Endothelial cell of umbilical vein (primary cell): ENCODE measurements at regions not wholly inside any gene's neighbourhood (a gene's known extent, or its start where the extent isn't known, plus 50 kb on each side); places are given as distances from the start of the nearest gene placed in this dataset.

Experiments
- BruUV-seq: library from RNA; stranded (reverse); fragments of 400-500 nt; replicated peaks from 2 replicates; lab custom pipeline; 2021; lab: Mats Ljungman, UMichigan
- CTCF ChIA-PET: fragments of 300-600, 350-600 bp; sonication (Branson Sonifier 250); formaldehyde crosslinking; loops from one replicate; lab custom pipeline; 2021; ENCODE audit warnings: antibody characterized with exemption, inconsistent platforms; lab: Charles Lee
- POLR2A ChIA-PET: fragments of 300-600, 350-600 bp; sonication (Branson Sonifier 250); formaldehyde crosslinking; loops from one replicate; lab custom pipeline; 2021; ENCODE audit warnings: antibody characterized with exemption, inconsistent platforms; lab: Charles Lee
- DNase-seq: peaks from one replicate; pipeline ENCODE4 v3.0.0-alpha.2; 2011; ENCODE audit warnings: low read depth, low spot score
- FAIRE-seq: peaks from 2 replicates; lab custom pipeline; 2011; peaks lifted over from hg19 to GRCh38; lab: Jason Lieb, UNC
- H2AFZ ChIP-seq: 2 replicates; pipeline ENCODE4 v1.6.0; 2012; ENCODE audit warnings: low read depth, low read length, control low read depth, inconsistent platforms
- H3K27ac ChIP-seq: 2 replicates; pipeline ENCODE4 v1.5.1; 2011; ENCODE audit warnings: low read depth, mild to moderate bottlenecking, control low read depth, low read length, moderate library complexity; ENCODE audit not compliant: insufficient read depth
- H3K27me3 ChIP-seq, 2 experiments: 2 replicates each; pipeline versions ENCODE4 v1.6.0 to v1.6.1; 2011; ENCODE audit warnings: low read length in 2 of 2, mixed read lengths in 1 of 2; ENCODE audit not compliant: control insufficient read depth in 2 of 2, insufficient read depth in 2 of 2
- H3K36me3 ChIP-seq, 2 experiments: 2 replicates in 1 of 2; 3 replicates in 1 of 2; pipeline ENCODE4 v1.5.1; 2011; ENCODE audit warnings: low read length in 2 of 2, mild to moderate bottlenecking in 1 of 2, moderate library complexity in 1 of 2; ENCODE audit not compliant: control insufficient read depth in 2 of 2, insufficient read depth in 2 of 2; ENCODE audit errors: extremely low read depth in 1 of 2
- H3K4me1 ChIP-seq: 3 replicates; pipeline ENCODE4 v1.5.1; 2011; ENCODE audit warnings: mild to moderate bottlenecking, low read length; ENCODE audit not compliant: control insufficient read depth, insufficient read depth; ENCODE audit errors: extremely low read depth
- H3K4me2 ChIP-seq: 2 replicates; pipeline ENCODE4 v1.6.1; 2011; ENCODE audit warnings: low read length, control low read depth, mixed read lengths; ENCODE audit not compliant: insufficient read depth
- H3K4me3 ChIP-seq, 3 experiments: fragments of 200-600 bp in 1 of 3; sonication (generic), shearing (Covaris generic) in 1 of 3; replicated peaks in 1 of 3; 2 replicates each; pipeline ENCODE4 v1.5.1; 2011 to 2016; ENCODE audit warnings: control low read depth in 3 of 3, low read length in 3 of 3, mild to moderate bottlenecking in 2 of 3, inconsistent platforms in 1 of 3, low read depth in 1 of 3, moderate library complexity in 1 of 3; ENCODE audit not compliant: insufficient read depth in 1 of 3
- H3K79me2 ChIP-seq: 2 replicates; pipeline ENCODE4 v1.6.0; 2012; ENCODE audit warnings: low read length, inconsistent platforms; ENCODE audit not compliant: control insufficient read depth, insufficient read depth
- H3K9ac ChIP-seq: replicated peaks from 2 replicates; pipeline ENCODE3; 2011; ENCODE audit warnings: low read length, control low read depth; ENCODE audit not compliant: insufficient read depth; ENCODE audit errors: extremely low read depth
- H3K9me1 ChIP-seq: replicated peaks from 3 replicates; pipeline ENCODE4 v1.6.0; 2011; ENCODE audit warnings: mild to moderate bottlenecking, low read length; ENCODE audit not compliant: control insufficient read depth, insufficient read depth; ENCODE audit errors: extremely low read depth
- H3K9me3 ChIP-seq: replicated peaks from 2 replicates; pipeline ENCODE4 v1.5.1; 2012; ENCODE audit warnings: low read length, inconsistent platforms; ENCODE audit not compliant: control insufficient read depth, insufficient read depth
- H4K20me1 ChIP-seq: replicated peaks from 2 replicates; pipeline ENCODE3; 2011; ENCODE audit warnings: mild to moderate bottlenecking, low read length; ENCODE audit not compliant: control insufficient read depth, insufficient read depth; ENCODE audit errors: extremely low read depth
- EZH2 ChIP-seq: IDR thresholded peaks from 2 replicates; pipeline ENCODE4 v1.6.1; 2012; ENCODE audit warnings: borderline replicate concordance, low read depth, mild to moderate bottlenecking, moderate library complexity, low read length, inconsistent platforms; ENCODE audit not compliant: severe bottlenecking
- FOS ChIP-seq: IDR thresholded peaks from 2 replicates; pipeline ENCODE4 v1.6.1; 2011; ENCODE audit warnings: mild to moderate bottlenecking, low read length, moderate library complexity, borderline replicate concordance; ENCODE audit not compliant: insufficient read depth
- GATA2 ChIP-seq: IDR thresholded peaks from 2 replicates; pipeline ENCODE4 v1.7.0; 2011; ENCODE audit warnings: low read depth, mild to moderate bottlenecking, moderate library complexity, mixed read lengths, low read length; ENCODE audit not compliant: insufficient read length, insufficient read depth
- JUN ChIP-seq: IDR thresholded peaks from 2 replicates; pipeline ENCODE4 v1.6.1; 2011; ENCODE audit warnings: borderline replicate concordance, low read depth; ENCODE audit not compliant: insufficient read length, insufficient read depth
- MYC ChIP-seq: IDR thresholded peaks from one replicate; pipeline ENCODE4 v1.6.1; 2011; ENCODE audit warnings: mild to moderate bottlenecking, low read depth, low read length
- POLR2A ChIP-seq: IDR thresholded peaks from 2 replicates; pipeline ENCODE4 v1.6.1; 2012; ENCODE audit warnings: low read depth, mild to moderate bottlenecking, control low read depth, low read length
- POLR2AphosphoS5 ChIP-seq: IDR thresholded peaks from 2 replicates; pipeline ENCODE4 v1.6.1; 2012; ENCODE audit warnings: low read depth, mild to moderate bottlenecking, control low read depth, low read length, moderate library complexity; ENCODE audit not compliant: insufficient read depth
- dilution Hi-C: fragments of 300-500 bp; cut with MboI; formaldehyde crosslinking; loops from one replicate; pipeline ENCODE4 v1.15.0; 2019; ENCODE audit warnings: low sequenced_read_pairs; ENCODE audit not compliant: extremely low pct_ligation_motif_present
- intact Hi-C: fragments of 100-400 bp; cut with micrococcal nuclease; formaldehyde crosslinking; loops from one replicate; pipeline ENCODE4 v1.10.0; 2022
- TF ChIP-seq, protein P1 (sequence below): IDR thresholded peaks from 2 replicates; pipeline ENCODE4 v1.6.1; 2011; ENCODE audit not compliant: insufficient read depth, insufficient read length
- TF ChIP-seq, protein P2 (sequence below), 2 donors: IDR thresholded peaks; 1 replicate in 1 of 2; 2 replicates in 1 of 2; pipeline ENCODE4 v1.5.1; 2011; ENCODE audit warnings: low read length in 2 of 2, mild to moderate bottlenecking in 2 of 2, moderate library complexity in 2 of 2, control low read depth in 1 of 2, inconsistent platforms in 1 of 2, low read depth in 1 of 2; ENCODE audit not compliant: insufficient read depth in 1 of 2; ENCODE audit errors: extremely low read depth in 1 of 2

DNA sequence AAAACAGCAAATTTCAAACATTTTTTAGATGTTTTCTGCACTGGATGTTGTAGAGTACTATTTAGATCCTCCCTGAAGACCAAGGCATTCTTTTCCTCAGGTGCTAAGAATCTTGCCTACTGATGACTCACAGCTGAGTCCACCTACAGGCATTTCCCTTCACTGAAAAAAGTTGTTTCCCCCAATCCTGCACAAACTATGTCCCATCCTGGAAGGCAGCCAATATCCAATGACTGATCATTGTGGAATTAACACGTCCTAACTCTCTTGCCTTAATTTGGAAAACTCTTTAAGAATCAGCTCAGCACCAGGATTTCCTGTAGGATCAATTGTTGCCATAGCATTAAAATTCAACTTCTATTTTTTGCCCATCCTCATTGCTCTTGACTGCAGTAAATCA is 268.4 kb upstream of the IRAK1BP1 start:
- peak; percentile 100 for DNase-seq
- Histone ChIP-seq H3K27me3 (no peaks in the 10 kb centered on the region), H3K9me3 (no peaks in the 10 kb centered on the region), H3K36me3 (peaks cover 0 to 4% of the 10 kb centered on the region in 2 experiments), H3K9ac (peak overlapping the region; percentile 74), H3K4me1 (peaks cover 81% of the 10 kb centered on the region), H3K4me3 (no peak overlapping the region), H4K20me1 (no peaks in the 10 kb centered on the region), H2AFZ (no peak overlapping the region), H3K27ac (peak overlapping the region; percentile 100), H3K79me2 (peaks cover 21% of the 10 kb centered on the region), H3K4me2 (peak overlapping the region; percentile 67), H3K9me1 (no peaks in the 10 kb centered on the region)
- dilution Hi-C loops (no loop called here), intact Hi-C loops (loop anchor here (1.0 to 5.0 kb wide), 8 partner anchors 8 to 1306 kb away; no protein-coding TSS in a partner anchor)
- peak; percentile 81 for FAIRE-seq
- ChIA-PET CTCF (interaction anchor here (1.0 to 3.4 kb wide), 7 partner anchors 10 to 211 kb away, joined by 3 to 11 read pairs (median 5); no protein-coding TSS in a partner anchor), POLR2A (interaction anchor here (0.7 to 1.3 kb wide), 6 partner anchors 8 to 1305 kb away, joined by 3 to 9 read pairs (median 4); no protein-coding TSS in a partner anchor)
- TF ChIP-seq EZH2 (no peak), GATA2 (peak; percentile 72), MYC (no peak), JUN (peak; percentile 99), POLR2AphosphoS5 (peak; percentile 96), FOS (peak; percentile 100), POLR2A (peak; percentile 71)
- TF ChIP-seq, protein P1, sequence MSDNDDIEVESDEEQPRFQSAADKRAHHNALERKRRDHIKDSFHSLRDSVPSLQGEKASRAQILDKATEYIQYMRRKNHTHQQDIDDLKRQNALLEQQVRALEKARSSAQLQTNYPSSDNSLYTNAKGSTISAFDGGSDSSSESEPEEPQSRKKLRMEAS, result no peak
- TF ChIP-seq, protein P2, sequence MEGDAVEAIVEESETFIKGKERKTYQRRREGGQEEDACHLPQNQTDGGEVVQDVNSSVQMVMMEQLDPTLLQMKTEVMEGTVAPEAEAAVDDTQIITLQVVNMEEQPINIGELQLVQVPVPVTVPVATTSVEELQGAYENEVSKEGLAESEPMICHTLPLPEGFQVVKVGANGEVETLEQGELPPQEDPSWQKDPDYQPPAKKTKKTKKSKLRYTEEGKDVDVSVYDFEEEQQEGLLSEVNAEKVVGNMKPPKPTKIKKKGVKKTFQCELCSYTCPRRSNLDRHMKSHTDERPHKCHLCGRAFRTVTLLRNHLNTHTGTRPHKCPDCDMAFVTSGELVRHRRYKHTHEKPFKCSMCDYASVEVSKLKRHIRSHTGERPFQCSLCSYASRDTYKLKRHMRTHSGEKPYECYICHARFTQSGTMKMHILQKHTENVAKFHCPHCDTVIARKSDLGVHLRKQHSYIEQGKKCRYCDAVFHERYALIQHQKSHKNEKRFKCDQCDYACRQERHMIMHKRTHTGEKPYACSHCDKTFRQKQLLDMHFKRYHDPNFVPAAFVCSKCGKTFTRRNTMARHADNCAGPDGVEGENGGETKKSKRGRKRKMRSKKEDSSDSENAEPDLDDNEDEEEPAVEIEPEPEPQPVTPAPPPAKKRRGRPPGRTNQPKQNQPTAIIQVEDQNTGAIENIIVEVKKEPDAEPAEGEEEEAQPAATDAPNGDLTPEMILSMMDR (IDR thresholded peaks at IDR 0.05; ENCODE audit: extremely low read depth in 1 of 2, insufficient read depth in 1 of 2, low read depth in 1 of 2, low read length in 2 of 2), result no peak
- no TSS peak for BruUV-seq
